Endothelial cell of umbilical vein (primary cell): ENCODE measurements at regions not wholly inside any gene's neighbourhood (a gene's known extent, or its start where the extent isn't known, plus 50 kb on each side); places are given as distances from the start of the nearest gene placed in this dataset.
A peak's percentile ranks its signal among the peaks of the same experiment; 100 is the strongest.

Experiments
- BruUV-seq: library from RNA; stranded (reverse); fragments of 400-500 nt; replicated peaks from 2 replicates; lab custom pipeline; 2021; lab: Mats Ljungman, UMichigan
- CTCF ChIA-PET: fragments of 300-600, 350-600 bp; sonication (Branson Sonifier 250); formaldehyde crosslinking; loops from one replicate; lab custom pipeline; 2021; ENCODE audit warnings: antibody characterized with exemption, inconsistent platforms; lab: Charles Lee
- POLR2A ChIA-PET: fragments of 300-600, 350-600 bp; sonication (Branson Sonifier 250); formaldehyde crosslinking; loops from one replicate; lab custom pipeline; 2021; ENCODE audit warnings: antibody characterized with exemption, inconsistent platforms; lab: Charles Lee
- DNase-seq: peaks from one replicate; pipeline ENCODE4 v3.0.0-alpha.2; 2011; ENCODE audit warnings: low read depth, low spot score
- FAIRE-seq: peaks from 2 replicates; lab custom pipeline; 2011; peaks lifted over from hg19 to GRCh38; lab: Jason Lieb, UNC
- H2AFZ ChIP-seq: 2 replicates; pipeline ENCODE4 v1.6.0; 2012; ENCODE audit warnings: low read depth, low read length, control low read depth, inconsistent platforms
- H3K27ac ChIP-seq: 2 replicates; pipeline ENCODE4 v1.5.1; 2011; ENCODE audit warnings: low read depth, mild to moderate bottlenecking, control low read depth, low read length, moderate library complexity; ENCODE audit not compliant: insufficient read depth
- H3K27me3 ChIP-seq, 2 experiments: 2 replicates each; pipeline versions ENCODE4 v1.6.0 to v1.6.1; 2011; ENCODE audit warnings: low read length in 2 of 2, mixed read lengths in 1 of 2; ENCODE audit not compliant: control insufficient read depth in 2 of 2, insufficient read depth in 2 of 2
- H3K36me3 ChIP-seq, 2 experiments: 2 replicates in 1 of 2; 3 replicates in 1 of 2; pipeline ENCODE4 v1.5.1; 2011; ENCODE audit warnings: low read length in 2 of 2, mild to moderate bottlenecking in 1 of 2, moderate library complexity in 1 of 2; ENCODE audit not compliant: control insufficient read depth in 2 of 2, insufficient read depth in 2 of 2; ENCODE audit errors: extremely low read depth in 1 of 2
- H3K4me1 ChIP-seq: 3 replicates; pipeline ENCODE4 v1.5.1; 2011; ENCODE audit warnings: mild to moderate bottlenecking, low read length; ENCODE audit not compliant: control insufficient read depth, insufficient read depth; ENCODE audit errors: extremely low read depth
- H3K4me2 ChIP-seq: 2 replicates; pipeline ENCODE4 v1.6.1; 2011; ENCODE audit warnings: low read length, control low read depth, mixed read lengths; ENCODE audit not compliant: insufficient read depth
- H3K4me3 ChIP-seq, 3 experiments: fragments of 200-600 bp in 1 of 3; sonication (generic), shearing (Covaris generic) in 1 of 3; replicated peaks in 1 of 3; 2 replicates each; pipeline ENCODE4 v1.5.1; 2011 to 2016; ENCODE audit warnings: control low read depth in 3 of 3, low read length in 3 of 3, mild to moderate bottlenecking in 2 of 3, inconsistent platforms in 1 of 3, low read depth in 1 of 3, moderate library complexity in 1 of 3; ENCODE audit not compliant: insufficient read depth in 1 of 3
- H3K79me2 ChIP-seq: 2 replicates; pipeline ENCODE4 v1.6.0; 2012; ENCODE audit warnings: low read length, inconsistent platforms; ENCODE audit not compliant: control insufficient read depth, insufficient read depth
- H3K9ac ChIP-seq: replicated peaks from 2 replicates; pipeline ENCODE3; 2011; ENCODE audit warnings: low read length, control low read depth; ENCODE audit not compliant: insufficient read depth; ENCODE audit errors: extremely low read depth
- H3K9me1 ChIP-seq: replicated peaks from 3 replicates; pipeline ENCODE4 v1.6.0; 2011; ENCODE audit warnings: mild to moderate bottlenecking, low read length; ENCODE audit not compliant: control insufficient read depth, insufficient read depth; ENCODE audit errors: extremely low read depth
- H3K9me3 ChIP-seq: replicated peaks from 2 replicates; pipeline ENCODE4 v1.5.1; 2012; ENCODE audit warnings: low read length, inconsistent platforms; ENCODE audit not compliant: control insufficient read depth, insufficient read depth
- H4K20me1 ChIP-seq: replicated peaks from 2 replicates; pipeline ENCODE3; 2011; ENCODE audit warnings: mild to moderate bottlenecking, low read length; ENCODE audit not compliant: control insufficient read depth, insufficient read depth; ENCODE audit errors: extremely low read depth
- CTCF ChIP-seq, 2 donors: IDR thresholded peaks; 1 replicate in 1 of 2; 2 replicates in 1 of 2; pipeline ENCODE4 v1.5.1; 2011; ENCODE audit warnings: low read length in 2 of 2, mild to moderate bottlenecking in 2 of 2, moderate library complexity in 2 of 2, control low read depth in 1 of 2, inconsistent platforms in 1 of 2, low read depth in 1 of 2; ENCODE audit not compliant: insufficient read depth in 1 of 2; ENCODE audit errors: extremely low read depth in 1 of 2
- EZH2 ChIP-seq: IDR thresholded peaks from 2 replicates; pipeline ENCODE4 v1.6.1; 2012; ENCODE audit warnings: borderline replicate concordance, low read depth, mild to moderate bottlenecking, moderate library complexity, low read length, inconsistent platforms; ENCODE audit not compliant: severe bottlenecking
- GATA2 ChIP-seq: IDR thresholded peaks from 2 replicates; pipeline ENCODE4 v1.7.0; 2011; ENCODE audit warnings: low read depth, mild to moderate bottlenecking, moderate library complexity, mixed read lengths, low read length; ENCODE audit not compliant: insufficient read length, insufficient read depth
- JUN ChIP-seq: IDR thresholded peaks from 2 replicates; pipeline ENCODE4 v1.6.1; 2011; ENCODE audit warnings: borderline replicate concordance, low read depth; ENCODE audit not compliant: insufficient read length, insufficient read depth
- MAX ChIP-seq: IDR thresholded peaks from 2 replicates; pipeline ENCODE4 v1.6.1; 2011; ENCODE audit not compliant: insufficient read depth, insufficient read length
- MYC ChIP-seq: IDR thresholded peaks from one replicate; pipeline ENCODE4 v1.6.1; 2011; ENCODE audit warnings: mild to moderate bottlenecking, low read depth, low read length
- POLR2AphosphoS5 ChIP-seq: IDR thresholded peaks from 2 replicates; pipeline ENCODE4 v1.6.1; 2012; ENCODE audit warnings: low read depth, mild to moderate bottlenecking, control low read depth, low read length, moderate library complexity; ENCODE audit not compliant: insufficient read depth
- dilution Hi-C: fragments of 300-500 bp; cut with MboI; formaldehyde crosslinking; loops from one replicate; pipeline ENCODE4 v1.15.0; 2019; ENCODE audit warnings: low sequenced_read_pairs; ENCODE audit not compliant: extremely low pct_ligation_motif_present
- intact Hi-C: fragments of 100-400 bp; cut with micrococcal nuclease; formaldehyde crosslinking; loops from one replicate; pipeline ENCODE4 v1.10.0; 2022

GRCh38 chr16:59887856-59888255 is 1153.7 kb upstream of the GOT2 start:
- no peak overlapping the region for H2AFZ ChIP-seq
- TF ChIP-seq EZH2 (no peak), MYC (no peak), GATA2 (no peak)
- no peak overlapping the region for H3K27ac ChIP-seq
- H3K36me3 ChIP-seq = no peaks in the 10 kb centered on the region
- no peaks in the 10 kb centered on the region for H3K27me3 ChIP-seq
- no peaks in the 10 kb centered on the region for H4K20me1 ChIP-seq
- H3K79me2 ChIP-seq = no peaks in the 10 kb centered on the region
- DNase-seq (no peak), FAIRE-seq (no peak)
- H3K9ac ChIP-seq = no peak overlapping the region
- intact Hi-C loops (no loop called here), dilution Hi-C loops (no loop called here)
- POLR2A ChIA-PET = no interaction called here
- H3K9me1 ChIP-seq = no peaks in the 10 kb centered on the region
- H3K4me2 ChIP-seq = no peak overlapping the region
- BruUV-seq = no TSS peak
- no peaks in the 10 kb centered on the region for H3K4me1 ChIP-seq
- H3K4me3 ChIP-seq = no peak overlapping the region
- no peaks in the 10 kb centered on the region for H3K9me3 ChIP-seq
- CTCF ChIA-PET = no interaction called here

GRCh38 chr16:59886021-59886420 is 1151.9 kb upstream of the GOT2 start:
- intact Hi-C loops (no loop called here), dilution Hi-C loops (no loop called here)
- H3K27ac ChIP-seq = no peak overlapping the region
- no peak overlapping the region for H3K4me3 ChIP-seq
- no peaks in the 10 kb centered on the region for H3K27me3 ChIP-seq
- no peaks in the 10 kb centered on the region for H3K79me2 ChIP-seq
- FAIRE-seq = no peak
- H3K9ac ChIP-seq = no peak overlapping the region
- no peak overlapping the region for H3K4me2 ChIP-seq
- H2AFZ ChIP-seq = no peak overlapping the region
- no peaks in the 10 kb centered on the region for H3K9me1 ChIP-seq
- H3K9me3 ChIP-seq = no peaks in the 10 kb centered on the region
- H4K20me1 ChIP-seq = no peaks in the 10 kb centered on the region
- ChIA-PET POLR2A (no interaction called here), CTCF (no interaction called here)
- no TSS peak for BruUV-seq
- no peak for TF ChIP-seq MAX
- no peak for TF ChIP-seq JUN
- TF ChIP-seq GATA2 = no peak
- TF ChIP-seq MYC = no peak
- no peak for TF ChIP-seq POLR2AphosphoS5
- TF ChIP-seq CTCF (IDR thresholded peaks at IDR 0.05; ENCODE audit: extremely low read depth in 1 of 2, insufficient read depth in 1 of 2, low read depth in 1 of 2, low read length in 2 of 2) = no peak
- no peak for TF ChIP-seq EZH2
- peak; percentile 3 for DNase-seq
- H3K4me1 ChIP-seq = no peaks in the 10 kb centered on the region
- no peaks in the 10 kb centered on the region for H3K36me3 ChIP-seq
